Esophagus squamous epithelium (tissue), 5 donors: ENCODE measurements at regions not wholly inside any gene's neighbourhood (a gene's known extent, or its start where the extent isn't known, plus 50 kb on each side); places are given as distances from the start of the nearest gene placed in this dataset.

Experiments used
- DNase-seq: peaks from one replicate; lab custom pipeline; 2025; lab: John Stamatoyannopoulos, UW
- H3K27ac ChIP-seq, 4 donors: fragments of 200-600 bp; sonication (generic); one replicate each; pipeline ENCODE4 v1.5.1; 2016 to 2019; ENCODE audit warnings: mild to moderate bottlenecking in 1 of 4
- H3K27me3 ChIP-seq, 4 donors: fragments of 200-600 bp; sonication (generic); 1 replicate in 3 of 4; 2 replicates in 1 of 4; pipeline versions ENCODE4 v1.5.1 to v1.6.0; 2017 to 2021; ENCODE audit warnings: antibody characterized with exemption in 1 of 4
- H3K36me3 ChIP-seq, 3 donors: fragments of 200-600 bp; sonication (generic); one replicate each; pipeline ENCODE4 v1.5.1; 2016 to 2019
- H3K4me1 ChIP-seq, 3 donors: fragments of 200-600 bp; sonication (generic); one replicate each; pipeline ENCODE4 v1.5.1; 2017 to 2019
- H3K4me3 ChIP-seq, 4 donors: fragments of 200-600 bp; sonication (generic); 1 replicate in 3 of 4; 2 replicates in 1 of 4; pipeline ENCODE4 v1.5.1; 2016 to 2019; ENCODE audit warnings: mild to moderate bottlenecking in 2 of 4, moderate library complexity in 1 of 4
- H3K9me3 ChIP-seq, 3 donors: fragments of 200-600 bp; sonication (generic); one replicate each; pipeline ENCODE4 v1.5.1; 2016 to 2019
- CTCF ChIP-seq, 6 experiments: fragments of 450-650 bp in 4 of 6; fragments of 200-600 bp in 2 of 6; sonication (generic) in 2 of 6; IDR thresholded peaks; one replicate each; pipeline ENCODE4 v1.5.1; 2016 to 2019; ENCODE audit warnings: antibody characterized with exemption in 6 of 6, mild to moderate bottlenecking in 4 of 6, moderate library complexity in 4 of 6
- POLR2A ChIP-seq, 4 donors: fragments of 450-650 bp; IDR thresholded peaks; one replicate each; pipeline ENCODE4 v1.6.1; 2017; ENCODE audit warnings: antibody characterized with exemption in 4 of 4, mild to moderate bottlenecking in 4 of 4, moderate library complexity in 3 of 4
- WGBS, 2 donors: methylation state at CpG; one replicate each; pipeline ENCODE4 v1.1.5; 2018; 5-methylcytosine and 5-hydroxymethylcytosine counted together
- intact Hi-C: fragments of 100-400 bp; cut with DNase I; formaldehyde crosslinking; loops from one replicate; pipeline ENCODE4 v1.15.0; 2022
- donor health status: DM: yes; HTN: yes; CAD: no.

- Histone ChIP-seq H3K27me3 (no peaks in the 10 kb centered on the region), H3K4me3 (no peak overlapping the region), H3K4me1 (no peaks in the 10 kb centered on the region), H3K27ac (no peak overlapping the region), H3K9me3 (peaks cover 0 to 4% (median 0%) of the 10 kb centered on the region in 3 donors), H3K36me3 (no peaks in the 10 kb centered on the region)
- 72 to 75% methylated on average over 8 of the region's 10 CpGs for WGBS, 2 donors
- no peak for TF ChIP-seq POLR2A (IDR thresholded peaks at IDR 0.05)
- no peak for TF ChIP-seq CTCF (IDR thresholded peaks at IDR 0.05)
- no peak for DNase-seq
- intact Hi-C loops = no loop called here
Observed at GRCh38 chr5:120228262-120229031, 235.7 kb upstream of the PRR16 start.

GRCh38 chr5:120229036-120229435 is 235.1 kb upstream of the PRR16 start:
- Histone ChIP-seq H3K9me3 (peaks cover 0 to 4% (median 0%) of the 10 kb centered on the region in 3 donors), H3K4me3 (no peak overlapping the region), H3K27me3 (no peaks in the 10 kb centered on the region), H3K27ac (no peak overlapping the region), H3K4me1 (no peaks in the 10 kb centered on the region), H3K36me3 (no peaks in the 10 kb centered on the region)
- DNase-seq = no peak
- 71 to 86% methylated on average over 1 of the region's 1 CpG for WGBS, 2 donors
- no peak for TF ChIP-seq POLR2A (IDR thresholded peaks at IDR 0.05)
- TF ChIP-seq CTCF (IDR thresholded peaks at IDR 0.05) = no peak
- intact Hi-C loops = no loop called here

GRCh38 chr5:120231563-120231962 is 232.5 kb upstream of the PRR16 start:
- no peak overlapping the region for H3K27ac ChIP-seq
- peaks cover 0 to 4% (median 0%) of the 10 kb centered on the region in 3 donors for H3K9me3 ChIP-seq
- no peak overlapping the region for H3K4me3 ChIP-seq
- intact Hi-C loops = no loop called here
- no peak for TF ChIP-seq POLR2A (IDR thresholded peaks at IDR 0.05)
- TF ChIP-seq CTCF (IDR thresholded peaks at IDR 0.05) = no peak
- DNase-seq = no peak
- no peaks in the 10 kb centered on the region for H3K27me3 ChIP-seq
- 95 to 100% methylated on average over 1 of the region's 1 CpG for WGBS, 2 donors
- no peaks in the 10 kb centered on the region for H3K36me3 ChIP-seq
- H3K4me1 ChIP-seq = no peaks in the 10 kb centered on the region

GRCh38 chr5:120236360-120236759 is 227.7 kb upstream of the PRR16 start:
- Histone ChIP-seq H3K27ac (no peak overlapping the region), H3K9me3 (peaks cover 0 to 4% (median 0%) of the 10 kb centered on the region in 3 donors), H3K4me1 (no peaks in the 10 kb centered on the region), H3K36me3 (no peaks in the 10 kb centered on the region), H3K27me3 (no peaks in the 10 kb centered on the region), H3K4me3 (no peak overlapping the region)
- no peak for DNase-seq
- TF ChIP-seq POLR2A (IDR thresholded peaks at IDR 0.05) = no peak
- no peak for TF ChIP-seq CTCF (IDR thresholded peaks at IDR 0.05)
- 66 to 80% methylated on average over 3 of the region's 3 CpGs for WGBS, 2 donors
- intact Hi-C loops = no loop called here

- Histone ChIP-seq H3K9me3 (no peaks in the 10 kb centered on the region), H3K36me3 (no peaks in the 10 kb centered on the region), H3K4me3 (no peak overlapping the region), H3K27me3 (no peaks in the 10 kb centered on the region), H3K27ac (no peak overlapping the region), H3K4me1 (no peaks in the 10 kb centered on the region)
- TF ChIP-seq POLR2A (IDR thresholded peaks at IDR 0.05) (no peak), CTCF (IDR thresholded peaks at IDR 0.05) (no peak)
- no peak for DNase-seq
- 79 to 86% methylated on average over 1 of the region's 1 CpG for WGBS, 2 donors
- intact Hi-C loops = no loop called here
Observed at GRCh38 chr5:120239086-120239485, 225.0 kb upstream of the PRR16 start.
